T-cell (primary cell): ENCODE measurements at regions not wholly inside any gene's neighbourhood (a gene's known extent, or its start where the extent isn't known, plus 50 kb on each side); places are given as distances from the start of the nearest gene placed in this dataset.

Source experiments
- ATAC-seq, 4 experiments: fragments of 200-7000 bp in 3 of 4; fragments of 150-1000 bp in 1 of 4; cut with Tn5 transposase; replicated peaks in 1 of 4; 1 replicate in 3 of 4; 2 replicates in 1 of 4; pipeline ENCODE4 v1.10.0; 2021; ENCODE audit warnings: moderate library complexity in 3 of 4, mild to moderate bottlenecking in 2 of 4, moderate number of reproducible peaks in 1 of 4
- CTCF ChIA-PET, 2 donors: fragments of 300-600 bp; sonication (Branson Sonifier 250); formaldehyde crosslinking; loops; one replicate each; lab custom pipeline; 2022; ENCODE audit warnings: antibody characterized with exemption in 2 of 2; lab: Charles Lee
- POLR2A ChIA-PET, 2 donors: fragments of 300-600 bp; sonication (Branson Sonifier 250); formaldehyde crosslinking; loops; one replicate each; lab custom pipeline; 2022; ENCODE audit warnings: antibody characterized with exemption in 2 of 2; lab: Charles Lee
- DNase-seq, 35 experiments: peaks; one replicate each; pipeline versions ENCODE4 v3.0.0 to v3.0.0-alpha.2; 2013 to 2023
- H3K27ac ChIP-seq: one replicate; pipeline ENCODE4 v1.5.1; 2013; ENCODE audit warnings: low read length
- H3K27me3 ChIP-seq, 2 experiments: replicated peaks in 1 of 2; 1 replicate in 1 of 2; 2 replicates in 1 of 2; pipeline versions ENCODE4 v1.6.1 to v1.7.0; 2013; ENCODE audit warnings: low read length in 1 of 2, mixed read lengths in 1 of 2; ENCODE audit not compliant: control insufficient read depth in 2 of 2, insufficient read depth in 2 of 2; ENCODE audit errors: extremely low read depth in 1 of 2
- H3K36me3 ChIP-seq, 2 donors: 1 replicate in 1 of 2; 2 replicates in 1 of 2; pipeline versions ENCODE4 v1.6.1 to v1.7.0; 2013; ENCODE audit warnings: low read length in 1 of 2; ENCODE audit not compliant: control insufficient read depth in 2 of 2, insufficient read depth in 1 of 2; ENCODE audit errors: extremely low read depth in 1 of 2
- H3K4me1 ChIP-seq, 2 experiments: 1 replicate in 1 of 2; 2 replicates in 1 of 2; pipeline versions ENCODE4 v1.6.1 to v1.7.0; 2013; ENCODE audit warnings: low read length in 2 of 2, mixed read lengths in 1 of 2; ENCODE audit not compliant: insufficient read depth in 2 of 2, control insufficient read depth in 1 of 2; ENCODE audit errors: extremely low read depth in 1 of 2
- H3K4me3 ChIP-seq, 2 donors: 1 replicate in 1 of 2; 2 replicates in 1 of 2; pipeline versions ENCODE4 v1.5.1 to v1.7.0; 2013; ENCODE audit warnings: mild to moderate bottlenecking in 2 of 2, low read length in 1 of 2, moderate library complexity in 1 of 2; ENCODE audit not compliant: control insufficient read depth in 1 of 2; ENCODE audit errors: extremely low read depth in 1 of 2
- H3K9me3 ChIP-seq: 2 replicates; pipeline ENCODE4 v1.7.0; 2013
- H3K27ac Mint-ChIP-seq, 2 donors: one replicate each; pipeline ENCODE4 v1.8.0; 2020 to 2021; ENCODE audit warnings: mild to moderate bottlenecking in 2 of 2, mixed read lengths in 2 of 2
- H3K27me3 Mint-ChIP-seq, 2 donors: one replicate each; pipeline ENCODE4 v1.8.0; 2021 to 2022; ENCODE audit warnings: mixed read lengths in 2 of 2
- H3K36me3 Mint-ChIP-seq: one replicate; pipeline ENCODE4 v1.8.0; 2021; ENCODE audit warnings: mixed read lengths
- H3K4me1 Mint-ChIP-seq, 3 donors: one replicate each; pipeline ENCODE4 v1.8.0; 2020 to 2022; ENCODE audit warnings: mixed read lengths in 3 of 3, mild to moderate bottlenecking in 1 of 3
- H3K4me3 Mint-ChIP-seq, 3 donors: one replicate each; pipeline ENCODE4 v1.8.0; 2020 to 2022; ENCODE audit warnings: mild to moderate bottlenecking in 3 of 3, mixed read lengths in 3 of 3, moderate library complexity in 3 of 3
- H3K9me3 Mint-ChIP-seq, 3 donors: one replicate each; pipeline ENCODE4 v1.8.0; 2020 to 2022; ENCODE audit warnings: mixed read lengths in 3 of 3
- WGBS: methylation state at CpG from one replicate; pipeline ENCODE4 v1.1.5; 2013; ENCODE audit warnings: missing lambda C conversion rate; ENCODE audit not compliant: insufficient coverage; 5-methylcytosine and 5-hydroxymethylcytosine counted together

- H3K27ac ChIP-seq = no peak overlapping the region
- ChIA-PET CTCF (interaction anchor here in 1 of 2 donors (0.6 kb wide), 1 partner anchor 232 kb away, joined by 3 read pairs; no protein-coding TSS in a partner anchor), POLR2A (no interaction called here)
- H3K4me3 ChIP-seq = no peak overlapping the region
- 80% methylated on average over 2 of the region's 5 CpGs for WGBS
- no peaks in the 10 kb centered on the region for H3K36me3 ChIP-seq
- H3K27me3 ChIP-seq = peaks cover 0 to 5% of the 10 kb centered on the region in 2 experiments
- no peaks in the 10 kb centered on the region for H3K9me3 Mint-ChIP-seq
- no peaks in the 10 kb centered on the region for H3K9me3 ChIP-seq
- H3K4me3 Mint-ChIP-seq = no peak overlapping the region
- H3K36me3 Mint-ChIP-seq = no peaks in the 10 kb centered on the region
- no peak for DNase-seq
- no peaks in the 10 kb centered on the region for H3K4me1 Mint-ChIP-seq
- no peak for ATAC-seq
- peaks cover 12 to 18% of the 10 kb centered on the region in 2 donors for H3K27me3 Mint-ChIP-seq
- no peaks in the 10 kb centered on the region for H3K4me1 ChIP-seq
- no peak overlapping the region for H3K27ac Mint-ChIP-seq
Measured at GRCh38 chr2:45214550-45214949, 205.3 kb upstream of the SIX2 start.

- no peaks in the 10 kb centered on the region for H3K4me1 Mint-ChIP-seq
- Histone ChIP-seq H3K27me3 (no peaks in the 10 kb centered on the region), H3K27ac (no peak overlapping the region), H3K36me3 (no peaks in the 10 kb centered on the region), H3K4me3 (no peak overlapping the region), H3K4me1 (no peaks in the 10 kb centered on the region), H3K9me3 (no peaks in the 10 kb centered on the region)
- no peaks in the 10 kb centered on the region for H3K36me3 Mint-ChIP-seq
- DNase-seq (no peak), ATAC-seq (no peak)
- H3K27me3 Mint-ChIP-seq = peaks cover 12 to 16% of the 10 kb centered on the region in 2 donors
- H3K9me3 Mint-ChIP-seq = no peaks in the 10 kb centered on the region
- whole genome bisulfite sequencing = 71% methylated on average over 5 of the region's 5 CpGs
- ChIA-PET CTCF (no interaction called here), POLR2A (no interaction called here)
- no peak overlapping the region for H3K27ac Mint-ChIP-seq
- H3K4me3 Mint-ChIP-seq = no peak overlapping the region
Measured at GRCh38 chr2:45212953-45213635, 203.8 kb upstream of the SIX2 start.

- Mint-ChIP-seq H3K27me3 (peaks cover 12 to 16% of the 10 kb centered on the region in 2 donors), H3K4me1 (no peaks in the 10 kb centered on the region), H3K9me3 (no peaks in the 10 kb centered on the region), H3K4me3 (no peak overlapping the region), H3K27ac (no peak overlapping the region), H3K36me3 (no peaks in the 10 kb centered on the region)
- Histone ChIP-seq H3K4me1 (no peaks in the 10 kb centered on the region), H3K27ac (no peak overlapping the region), H3K36me3 (no peaks in the 10 kb centered on the region), H3K4me3 (no peak overlapping the region), H3K27me3 (no peaks in the 10 kb centered on the region), H3K9me3 (no peaks in the 10 kb centered on the region)
- POLR2A ChIA-PET = no interaction called here
- ATAC-seq = no peak
- no peak for DNase-seq
- CTCF ChIA-PET = no interaction called here
- WGBS = 0% methylated on average over 1 of the region's 3 CpGs
Measured at GRCh38 chr2:45211636-45212035, 202.4 kb upstream of the SIX2 start.

GRCh38 chr2:45210462-45211195, 201.4 kb upstream of the SIX2 start:
- Mint-ChIP-seq H3K27me3 (peaks cover 12 to 14% of the 10 kb centered on the region in 2 donors), H3K4me3 (no peak overlapping the region), H3K36me3 (no peaks in the 10 kb centered on the region), H3K27ac (no peak overlapping the region), H3K4me1 (no peaks in the 10 kb centered on the region), H3K9me3 (no peaks in the 10 kb centered on the region)
- H3K27ac ChIP-seq = no peak overlapping the region
- WGBS = 71% methylated on average over 6 of the region's 9 CpGs
- H3K9me3 ChIP-seq = no peaks in the 10 kb centered on the region
- H3K4me1 ChIP-seq = no peaks in the 10 kb centered on the region
- DNase-seq (no peak), ATAC-seq (no peak)
- CTCF ChIA-PET = no interaction called here
- peaks cover 0 to 3% of the 10 kb centered on the region in 2 experiments for H3K27me3 ChIP-seq
- no peak overlapping the region for H3K4me3 ChIP-seq
- POLR2A ChIA-PET = no interaction called here
- no peaks in the 10 kb centered on the region for H3K36me3 ChIP-seq

- Histone ChIP-seq H3K9me3 (no peaks in the 10 kb centered on the region), H3K27ac (no peak overlapping the region), H3K36me3 (no peaks in the 10 kb centered on the region), H3K4me1 (no peaks in the 10 kb centered on the region), H3K4me3 (no peak overlapping the region), H3K27me3 (peaks cover 0 to 3% of the 10 kb centered on the region in 2 experiments)
- Mint-ChIP-seq H3K27me3 (peaks cover 12 to 14% of the 10 kb centered on the region in 2 donors), H3K4me1 (no peaks in the 10 kb centered on the region), H3K36me3 (no peaks in the 10 kb centered on the region), H3K4me3 (no peak overlapping the region), H3K27ac (no peak overlapping the region), H3K9me3 (no peaks in the 10 kb centered on the region)
- no peak for DNase-seq
- ATAC-seq = no peak
- CTCF ChIA-PET = no interaction called here
- WGBS = 92% methylated on average over 1 of the region's 1 CpG
- POLR2A ChIA-PET = no interaction called here
Measured at GRCh38 chr2:45209875-45210274, 200.6 kb upstream of the SIX2 start.

GRCh38 chr2:45209302-45209701, 200.1 kb upstream of the SIX2 start:
- Histone ChIP-seq H3K4me1 (no peaks in the 10 kb centered on the region), H3K9me3 (no peaks in the 10 kb centered on the region), H3K27me3 (peaks cover 0 to 3% of the 10 kb centered on the region in 2 experiments), H3K4me3 (no peak overlapping the region), H3K36me3 (no peaks in the 10 kb centered on the region), H3K27ac (no peak overlapping the region)
- ChIA-PET CTCF (no interaction called here), POLR2A (no interaction called here)
- ATAC-seq (no peak), DNase-seq (no peak)
- H3K9me3 Mint-ChIP-seq = no peaks in the 10 kb centered on the region
- no CpG with 5 or more reads among the region's 5 CpGs for WGBS
- H3K27me3 Mint-ChIP-seq = peaks cover 11 to 14% of the 10 kb centered on the region in 2 donors
- H3K36me3 Mint-ChIP-seq = no peaks in the 10 kb centered on the region
- H3K4me3 Mint-ChIP-seq = no peak overlapping the region
- H3K27ac Mint-ChIP-seq = no peak overlapping the region
- no peaks in the 10 kb centered on the region for H3K4me1 Mint-ChIP-seq
